Epithelial cell of esophagus (primary cell): ENCODE measurements at regions not wholly inside any gene's neighbourhood (a gene's known extent, or its start where the extent isn't known, plus 50 kb on each side); places are given as distances from the start of the nearest gene placed in this dataset.

Experiments
- DNase-seq: peaks from one replicate; pipeline ENCODE4 v3.0.0; 2010; ENCODE audit warnings: low read depth
- H3K4me3 ChIP-seq: 2 replicates; pipeline ENCODE4 v1.5.1; 2011; ENCODE audit warnings: mild to moderate bottlenecking, low read length, control low read depth
- CTCF ChIP-seq: IDR thresholded peaks from 2 replicates; pipeline ENCODE4 v1.5.1; 2011; ENCODE audit warnings: low read depth, mild to moderate bottlenecking, low read length, control low read depth, inconsistent platforms; ENCODE audit not compliant: insufficient read depth; ENCODE audit errors: missing control alignments

GRCh38 chr2:71789556-71790204 lies 336.3 kb downstream of the DYSF start:
- H3K4me3 ChIP-seq = no peak overlapping the region
- TF ChIP-seq CTCF = no peak
- DNase-seq = no peak

GRCh38 chr2:71788601-71789240 lies 335.4 kb downstream of the DYSF start:
- no peak for DNase-seq
- H3K4me3 ChIP-seq = no peak overlapping the region
- no peak for TF ChIP-seq CTCF

GRCh38 chr2:71788186-71788525 lies 334.8 kb downstream of the DYSF start:
- TF ChIP-seq CTCF = no peak
- no peak for DNase-seq
- H3K4me3 ChIP-seq = no peak overlapping the region

GRCh38 chr2:71787476-71788185 lies 334.3 kb downstream of the DYSF start:
- DNase-seq = no peak
- H3K4me3 ChIP-seq = no peak overlapping the region
- no peak for TF ChIP-seq CTCF

- H3K4me3 ChIP-seq = no peak overlapping the region
- no peak for DNase-seq
- no peak for TF ChIP-seq CTCF
Observed at GRCh38 chr2:71787108-71787415, 333.7 kb downstream of the DYSF start.

GRCh38 chr2:71786291-71787107 lies 333.1 kb downstream of the DYSF start:
- DNase-seq = no peak
- TF ChIP-seq CTCF = no peak
- H3K4me3 ChIP-seq = no peak overlapping the region
